ENCODE measurements at regions not wholly inside any gene's neighbourhood (a gene's known extent, or its start where the extent isn't known, plus 50 kb on each side); places are given as distances from the start of the nearest gene placed in this dataset.

DNA sequence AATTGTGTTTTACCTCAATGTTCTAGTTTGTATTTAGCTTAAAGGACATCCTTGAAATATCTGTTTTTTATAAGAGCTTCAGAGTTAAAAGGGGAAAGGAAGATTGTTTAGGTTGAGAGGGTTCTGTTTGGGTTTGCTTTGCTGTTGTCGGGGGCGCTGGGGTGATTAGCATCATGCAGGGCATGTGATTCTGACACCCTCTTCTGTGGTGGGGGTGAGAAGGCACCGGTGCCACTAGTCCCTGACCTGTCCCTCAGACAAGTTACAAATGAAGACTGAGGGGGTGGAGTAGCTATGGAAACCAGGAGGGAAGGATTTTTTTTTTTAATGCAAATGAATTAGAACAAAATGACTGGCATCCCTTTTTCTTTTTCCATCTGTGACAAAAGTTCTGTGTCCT, 291.3 kb downstream of the RPAP3 start:
- CTCF ChIA-PET: interaction anchor here (0.5 to 1.1 kb wide), 2 partner anchors 17 to 94 kb away, joined by 3 read pairs; no protein-coding TSS in a partner anchor
- H3K4me1 Mint-ChIP-seq (ENCODE audit: low read depth): peaks cover 72% of the 10 kb centered on the region
- H3K27me3 Mint-ChIP-seq: no peaks in the 10 kb centered on the region
- H3K4me3 Mint-ChIP-seq: no peak overlapping the region
- peak; percentile 66 for DNase-seq
- peaks cover 4% of the 10 kb centered on the region for H3K9me3 Mint-ChIP-seq
- peak overlapping the region; percentile 69 for H3K27ac Mint-ChIP-seq
- peak; percentile 60 for ATAC-seq
- POLR2A ChIA-PET: interaction anchor here (0.9 to 1.9 kb wide), 2 partner anchors 11 to 66 kb away, joined by 3 to 9 read pairs; no protein-coding TSS in a partner anchor
- intact Hi-C loops (cut with micrococcal nuclease): no loop called here
- TF ChIP-seq, protein P1, sequence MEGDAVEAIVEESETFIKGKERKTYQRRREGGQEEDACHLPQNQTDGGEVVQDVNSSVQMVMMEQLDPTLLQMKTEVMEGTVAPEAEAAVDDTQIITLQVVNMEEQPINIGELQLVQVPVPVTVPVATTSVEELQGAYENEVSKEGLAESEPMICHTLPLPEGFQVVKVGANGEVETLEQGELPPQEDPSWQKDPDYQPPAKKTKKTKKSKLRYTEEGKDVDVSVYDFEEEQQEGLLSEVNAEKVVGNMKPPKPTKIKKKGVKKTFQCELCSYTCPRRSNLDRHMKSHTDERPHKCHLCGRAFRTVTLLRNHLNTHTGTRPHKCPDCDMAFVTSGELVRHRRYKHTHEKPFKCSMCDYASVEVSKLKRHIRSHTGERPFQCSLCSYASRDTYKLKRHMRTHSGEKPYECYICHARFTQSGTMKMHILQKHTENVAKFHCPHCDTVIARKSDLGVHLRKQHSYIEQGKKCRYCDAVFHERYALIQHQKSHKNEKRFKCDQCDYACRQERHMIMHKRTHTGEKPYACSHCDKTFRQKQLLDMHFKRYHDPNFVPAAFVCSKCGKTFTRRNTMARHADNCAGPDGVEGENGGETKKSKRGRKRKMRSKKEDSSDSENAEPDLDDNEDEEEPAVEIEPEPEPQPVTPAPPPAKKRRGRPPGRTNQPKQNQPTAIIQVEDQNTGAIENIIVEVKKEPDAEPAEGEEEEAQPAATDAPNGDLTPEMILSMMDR (IDR thresholded peaks at IDR 0.05): no peak
- peaks cover 11% of the 10 kb centered on the region for H3K36me3 Mint-ChIP-seq (ENCODE audit: low read depth)

DNA sequence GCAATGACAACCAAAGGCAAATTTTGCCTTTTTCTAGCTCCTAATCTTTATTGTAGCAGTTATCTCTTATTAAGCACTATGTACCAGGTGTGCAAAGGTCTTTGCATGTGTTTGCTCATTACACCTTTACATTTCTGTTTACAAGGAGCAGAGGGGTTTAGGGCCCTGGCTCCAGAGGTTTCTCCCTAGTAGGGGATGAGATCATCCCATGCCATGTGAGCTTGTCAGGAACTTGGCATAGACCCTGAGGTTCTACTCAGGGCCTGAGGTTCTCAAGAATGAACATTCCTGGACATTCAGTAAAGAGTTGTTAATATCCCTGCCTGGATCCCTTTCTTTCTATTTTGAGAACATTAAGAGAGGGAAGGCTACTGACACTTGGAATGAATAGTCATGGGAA, 292.0 kb downstream of the RPAP3 start:
- no peak for ATAC-seq
- Mint-ChIP-seq H3K27ac (peak overlapping the region; percentile 12), H3K4me1 (ENCODE audit: low read depth) (peaks cover 73% of the 10 kb centered on the region), H3K27me3 (no peaks in the 10 kb centered on the region), H3K4me3 (no peak overlapping the region), H3K36me3 (ENCODE audit: low read depth) (peaks cover 14% of the 10 kb centered on the region), H3K9me3 (peaks cover 8% of the 10 kb centered on the region)
- POLR2A ChIA-PET: interaction anchor here (0.7 to 1.9 kb wide), 3 partner anchors 10 to 198 kb away, joined by 3 to 9 read pairs (median 4); no protein-coding TSS in a partner anchor
- intact Hi-C loops (cut with micrococcal nuclease): no loop called here
- TF ChIP-seq, protein P1 (IDR thresholded peaks at IDR 0.05): no peak
- DNase-seq: no peak
- CTCF ChIA-PET: interaction anchor here (0.5 to 3.2 kb wide), 5 partner anchors 16 to 382 kb away, joined by 3 to 16 read pairs (median 3); no protein-coding TSS in a partner anchor

DNA sequence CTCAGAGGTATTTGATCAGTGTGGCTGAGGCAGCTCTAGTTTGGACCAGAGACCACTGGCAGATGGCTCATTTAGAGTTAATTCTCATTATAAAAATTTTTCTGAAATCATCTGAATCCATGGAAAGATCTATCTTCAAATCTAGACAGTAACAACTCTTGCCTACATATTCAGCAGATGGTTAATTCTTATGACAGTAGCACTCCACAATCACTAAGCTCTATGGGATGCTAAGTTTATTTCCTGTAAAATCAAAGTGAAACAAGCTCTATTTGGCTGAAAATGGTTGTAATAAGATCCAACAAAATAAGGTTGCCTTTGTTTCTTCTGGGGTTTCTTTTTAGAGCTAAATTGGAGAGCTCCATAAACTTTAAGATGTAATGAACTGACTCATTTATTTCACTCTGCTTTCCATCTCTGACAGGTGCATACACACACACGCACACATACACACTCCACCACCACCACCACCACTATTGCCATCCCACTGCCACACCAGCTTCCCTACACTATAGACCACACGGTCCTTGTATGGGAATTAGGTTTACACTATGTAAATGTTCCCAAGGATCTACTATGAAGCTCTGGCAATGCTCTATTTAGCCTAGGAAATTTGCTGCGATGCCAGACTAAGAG, 293.1 kb downstream of the RPAP3 start:
- ChIA-PET POLR2A (interaction anchor here (0.7 to 1.8 kb wide), 4 partner anchors 10 to 197 kb away, joined by 3 to 4 read pairs (median 4); no protein-coding TSS in a partner anchor), CTCF (interaction anchor here (0.8 to 3.2 kb wide), 6 partner anchors 9 to 393 kb away, joined by 3 to 16 read pairs (median 3); no protein-coding TSS in a partner anchor)
- DNase-seq: no peak
- Mint-ChIP-seq H3K9me3 (peaks cover 8% of the 10 kb centered on the region), H3K27me3 (no peaks in the 10 kb centered on the region), H3K4me1 (ENCODE audit: low read depth) (peaks cover 81% of the 10 kb centered on the region), H3K36me3 (ENCODE audit: low read depth) (peaks cover 14% of the 10 kb centered on the region), H3K27ac (peak overlapping the region; percentile 67), H3K4me3 (no peak overlapping the region)
- ATAC-seq: peak; percentile 26
- TF ChIP-seq, protein P1 (IDR thresholded peaks at IDR 0.05): no peak
- intact Hi-C loops (cut with micrococcal nuclease): no loop called here

DNA sequence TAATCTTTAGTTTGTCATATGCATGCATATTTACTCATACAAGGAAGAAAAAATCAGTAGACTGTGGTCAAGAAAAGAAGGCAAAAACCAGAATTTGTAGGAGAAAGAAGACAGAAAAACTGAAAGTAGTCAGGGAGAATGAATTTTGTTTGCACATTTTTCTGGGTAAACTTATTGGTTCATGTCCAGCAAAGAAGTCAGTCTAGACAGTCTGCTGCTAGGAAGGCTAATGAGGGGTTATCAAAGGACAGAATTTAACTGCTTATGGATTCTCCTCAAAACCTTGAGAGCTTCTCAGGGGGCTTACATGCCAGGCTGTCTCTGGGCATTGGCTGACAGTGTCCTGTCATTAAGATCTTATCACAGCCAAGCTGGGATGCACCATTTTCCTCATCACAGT, 293.9 kb downstream of the RPAP3 start:
- ATAC-seq: no peak
- Mint-ChIP-seq H3K27ac (peak overlapping the region; percentile 29), H3K9me3 (peaks cover 8% of the 10 kb centered on the region), H3K27me3 (no peaks in the 10 kb centered on the region), H3K4me1 (ENCODE audit: low read depth) (peaks cover 88% of the 10 kb centered on the region), H3K4me3 (no peak overlapping the region), H3K36me3 (ENCODE audit: low read depth) (peaks cover 14% of the 10 kb centered on the region)
- CTCF ChIA-PET: interaction anchor here (0.8 to 3.2 kb wide), 2 partner anchors 15 to 392 kb away, joined by 3 to 16 read pairs; no protein-coding TSS in a partner anchor
- TF ChIP-seq, protein P1 (IDR thresholded peaks at IDR 0.05): no peak
- intact Hi-C loops (cut with micrococcal nuclease): no loop called here
- POLR2A ChIA-PET: interaction anchor here (1.5 to 1.8 kb wide), 2 partner anchors 9 to 28 kb away, joined by 3 to 4 read pairs; no protein-coding TSS in a partner anchor
- no peak for DNase-seq

DNA sequence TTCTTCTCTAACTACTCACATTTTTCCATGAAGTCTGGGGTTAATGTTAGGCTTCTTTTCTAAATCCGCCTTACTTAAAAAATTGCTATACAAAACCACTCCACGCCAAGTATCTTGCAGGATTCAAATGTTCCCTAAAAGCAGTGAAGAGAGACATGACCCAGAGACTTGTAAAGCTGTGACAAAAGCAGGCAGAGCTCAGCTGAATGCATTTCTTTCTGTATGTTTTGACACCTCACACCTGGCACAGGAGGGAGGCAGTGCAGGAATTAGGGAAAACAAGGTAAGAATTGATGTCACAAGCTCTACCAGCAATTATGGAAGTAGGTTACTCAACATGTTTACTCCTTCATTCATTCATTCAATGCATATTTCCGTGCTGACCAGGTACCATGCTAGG, 295.0 kb downstream of the RPAP3 start:
- peaks cover 86% of the 10 kb centered on the region for H3K4me1 Mint-ChIP-seq (ENCODE audit: low read depth)
- H3K27me3 Mint-ChIP-seq: no peaks in the 10 kb centered on the region
- CTCF ChIA-PET: interaction anchor here (1.2 to 3.2 kb wide), 2 partner anchors 14 to 378 kb away, joined by 5 to 16 read pairs; no protein-coding TSS in a partner anchor
- ATAC-seq (no peak), DNase-seq (no peak)
- peaks cover 10% of the 10 kb centered on the region for H3K36me3 Mint-ChIP-seq (ENCODE audit: low read depth)
- H3K9me3 Mint-ChIP-seq: peaks cover 5% of the 10 kb centered on the region
- TF ChIP-seq, protein P1 (IDR thresholded peaks at IDR 0.05): no peak
- H3K4me3 Mint-ChIP-seq: no peak overlapping the region
- peak overlapping the region; percentile 46 for H3K27ac Mint-ChIP-seq
- POLR2A ChIA-PET: interaction anchor here (0.6 kb wide), 1 partner anchor 58 kb away, joined by 3 read pairs; no protein-coding TSS in a partner anchor
- intact Hi-C loops (cut with micrococcal nuclease): no loop called here

All from activated CD8-positive, alpha-beta T cell treated with anti-CD3 and anti-CD28 coated beads for 36 hours (primary cell).